Ovary (tissue), 7 donors: ENCODE measurements at regions not wholly inside any gene's neighbourhood (a gene's known extent, or its start where the extent isn't known, plus 50 kb on each side); places are given as distances from the start of the nearest gene placed in this dataset.
A peak's percentile ranks its signal among the peaks of the same experiment; 100 is the strongest.

Source experiments
- DNase-seq, 5 donors: peaks; one replicate each; pipeline ENCODE4 v3.0.0-alpha.2; 2019 to 2020
- H3K27ac ChIP-seq, 2 donors: fragments of 200-600 bp; one replicate each; pipeline versions ENCODE4 v1.5.1 to v1.8.0; 2019 to 2022
- H3K27me3 ChIP-seq: fragments of 200-600 bp; one replicate; pipeline ENCODE4 v1.8.0; 2022
- H3K36me3 ChIP-seq: fragments of 200-600 bp; sonication (generic); one replicate; pipeline ENCODE4 v1.5.1; 2019
- H3K4me1 ChIP-seq: one replicate; pipeline ENCODE4 v1.8.1; 2013; ENCODE audit warnings: mild to moderate bottlenecking, moderate library complexity; ENCODE audit not compliant: insufficient read depth
- H3K4me3 ChIP-seq: fragments of 200-600 bp; sonication (generic); one replicate; pipeline ENCODE4 v1.5.1; 2017
- H3K9me3 ChIP-seq, 2 donors: fragments of 200-600 bp in 1 of 2; sonication (generic) in 1 of 2; one replicate each; pipeline versions ENCODE4 v1.5.1 to v1.8.1; 2013 to 2019; ENCODE audit warnings: mild to moderate bottlenecking in 1 of 2, moderate library complexity in 1 of 2
- EP300 ChIP-seq: sonication (generic); formaldehyde crosslinking; IDR thresholded peaks from one replicate; pipeline ENCODE4 v1.6.1; 2017; ENCODE audit warnings: antibody characterized with exemption
- POLR2A ChIP-seq: fragments of 450-650 bp; IDR thresholded peaks from one replicate; pipeline ENCODE4 v1.6.1; 2017; ENCODE audit warnings: antibody characterized with exemption, mild to moderate bottlenecking, moderate library complexity
- WGBS, 3 donors: extraction: QIAGEN DNeasy Blood & Tissue Kit in 1 of 3; methylation state at CpG; one replicate each; pipeline versions ENCODE4 v1.1.5 to v1.1.7; 2013 to 2017; 5-methylcytosine and 5-hydroxymethylcytosine counted together
- intact Hi-C, 4 donors: fragments of 100-400 bp; cut with DNase I; formaldehyde crosslinking; loops; one replicate each; pipeline versions ENCODE4 v1.11.0 to v1.15.1; 2022 to 2023
- TF ChIP-seq, protein P1 (sequence below), 3 donors: fragments of 450-650 bp in 2 of 3; fragments of 200-600 bp in 1 of 3; IDR thresholded peaks; one replicate each; pipeline versions ENCODE4 v1.5.1 to v1.8.0; 2016 to 2022; ENCODE audit warnings: antibody characterized with exemption in 3 of 3, mild to moderate bottlenecking in 1 of 3
- donor health status: DM: no; HTN: no; CAD: no; lungs with moderate emphysema.
- donor health status: DM: no; HTN: no; CAD: no.
- donor health status: Bipolar disorder and iron deficiency.
- donor health status: DM: no; HTN: no; CAD: no.
- donor health status: DM: yes; HTN: yes; CAD: no.

DNA sequence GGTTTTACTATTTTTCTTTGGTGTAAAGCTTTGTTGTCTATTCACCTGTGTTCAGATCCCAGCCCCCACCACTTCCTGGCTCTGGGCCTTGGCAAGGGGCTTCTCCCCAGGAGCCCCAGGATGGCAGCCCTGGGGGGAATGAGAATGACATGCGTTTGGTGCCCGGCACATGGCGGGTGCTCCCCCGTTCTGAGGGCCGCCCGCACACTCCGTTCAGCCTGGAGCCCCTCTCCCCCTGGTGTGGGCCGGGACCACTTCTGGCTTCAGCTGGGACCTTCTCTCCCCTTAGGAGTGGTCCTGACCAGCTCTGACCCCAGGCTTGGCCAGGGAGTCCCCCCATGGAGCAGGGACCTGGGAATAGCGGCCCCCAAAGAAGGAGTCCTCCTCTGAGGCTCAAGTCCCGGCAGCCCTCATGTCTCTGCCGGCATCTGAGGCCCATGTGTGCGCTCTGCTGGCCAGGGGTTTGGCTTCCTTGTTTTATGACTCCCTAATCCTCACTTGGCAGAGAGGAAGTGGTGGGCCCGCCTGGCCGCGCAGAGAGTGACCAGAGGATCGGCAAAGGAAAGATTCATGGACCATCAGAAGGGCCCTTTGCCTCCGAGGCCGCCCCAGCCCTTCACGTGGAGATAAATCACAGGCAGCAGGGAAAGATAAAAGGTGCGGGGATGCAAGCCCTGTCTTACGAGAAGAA is 57.0 kb upstream of the LMX1B start:
- no peak for DNase-seq
- Histone ChIP-seq H3K4me1 (no peaks in the 10 kb centered on the region), H3K4me3 (no peak overlapping the region), H3K9me3 (no peaks in the 10 kb centered on the region), H3K27ac (no peak overlapping the region), H3K27me3 (no peaks in the 10 kb centered on the region), H3K36me3 (no peaks in the 10 kb centered on the region)
- TF ChIP-seq, protein P1, sequence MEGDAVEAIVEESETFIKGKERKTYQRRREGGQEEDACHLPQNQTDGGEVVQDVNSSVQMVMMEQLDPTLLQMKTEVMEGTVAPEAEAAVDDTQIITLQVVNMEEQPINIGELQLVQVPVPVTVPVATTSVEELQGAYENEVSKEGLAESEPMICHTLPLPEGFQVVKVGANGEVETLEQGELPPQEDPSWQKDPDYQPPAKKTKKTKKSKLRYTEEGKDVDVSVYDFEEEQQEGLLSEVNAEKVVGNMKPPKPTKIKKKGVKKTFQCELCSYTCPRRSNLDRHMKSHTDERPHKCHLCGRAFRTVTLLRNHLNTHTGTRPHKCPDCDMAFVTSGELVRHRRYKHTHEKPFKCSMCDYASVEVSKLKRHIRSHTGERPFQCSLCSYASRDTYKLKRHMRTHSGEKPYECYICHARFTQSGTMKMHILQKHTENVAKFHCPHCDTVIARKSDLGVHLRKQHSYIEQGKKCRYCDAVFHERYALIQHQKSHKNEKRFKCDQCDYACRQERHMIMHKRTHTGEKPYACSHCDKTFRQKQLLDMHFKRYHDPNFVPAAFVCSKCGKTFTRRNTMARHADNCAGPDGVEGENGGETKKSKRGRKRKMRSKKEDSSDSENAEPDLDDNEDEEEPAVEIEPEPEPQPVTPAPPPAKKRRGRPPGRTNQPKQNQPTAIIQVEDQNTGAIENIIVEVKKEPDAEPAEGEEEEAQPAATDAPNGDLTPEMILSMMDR (IDR thresholded peaks at IDR 0.05): no peak
- TF ChIP-seq EP300: no peak
- TF ChIP-seq POLR2A: no peak
- intact Hi-C loops: loop anchor here in 3 of 4 donors (2.0 to 5.0 kb wide), 2 partner anchors 54 to 56 kb away; no protein-coding TSS in a partner anchor
- 56 to 71% (median 70%) methylated on average over 21 of the region's 21 CpGs for WGBS, 3 donors

DNA sequence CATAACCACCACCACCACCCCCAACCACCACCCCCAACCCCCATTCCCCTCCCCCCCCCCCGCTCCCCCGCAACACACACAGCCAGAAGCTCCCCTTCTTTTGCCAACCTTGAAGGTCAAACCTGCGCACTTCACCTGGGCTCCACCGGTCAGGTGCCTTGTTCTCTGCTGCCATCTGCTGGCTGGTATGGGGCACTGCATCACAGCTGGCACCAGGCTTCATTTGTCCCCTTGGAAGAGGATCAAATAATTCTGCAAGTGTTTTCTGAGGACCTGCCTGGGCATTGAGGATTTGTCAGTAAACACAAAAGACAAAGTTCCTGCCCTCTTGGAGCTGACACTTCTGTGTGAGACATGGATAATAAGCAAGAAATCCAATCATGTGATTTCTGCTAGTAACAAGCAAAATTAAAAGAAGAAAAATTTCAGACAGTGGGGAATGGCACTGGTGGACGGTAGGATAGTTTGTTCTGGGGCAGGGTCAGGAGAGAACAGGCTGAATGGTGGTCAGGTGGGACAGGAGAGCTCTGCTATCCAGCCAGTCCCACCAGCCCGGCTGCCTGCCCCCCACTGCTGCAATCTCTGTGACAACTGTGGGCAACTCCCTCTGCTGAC is 55.6 kb upstream of the LMX1B start:
- no peaks in the 10 kb centered on the region for H3K9me3 ChIP-seq
- 5 to 22% (median 9%) methylated on average over 6 of the region's 6 CpGs for WGBS, 3 donors

DNA sequence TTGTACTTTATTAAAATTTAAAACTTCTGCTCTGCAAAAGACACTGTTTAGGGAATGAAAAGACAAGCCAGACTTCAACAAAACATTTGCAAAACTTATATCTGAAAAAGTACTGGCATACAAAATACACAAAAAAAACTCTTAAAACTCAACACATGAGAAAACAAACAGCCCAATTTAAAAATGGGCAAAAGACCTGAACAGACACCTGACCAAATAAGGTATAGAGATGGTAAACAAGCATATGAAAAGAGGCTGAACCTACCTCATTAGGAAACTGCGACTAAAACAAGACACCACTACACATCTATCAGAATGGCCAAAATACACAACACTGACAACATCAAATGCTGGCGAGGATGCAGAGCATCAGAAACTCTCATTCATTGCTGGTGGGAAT is 54.4 kb upstream of the LMX1B start:
- no peak overlapping the region for H3K4me3 ChIP-seq
- WGBS, 3 donors: 88 to 90% (median 88%) methylated on average over 2 of the region's 2 CpGs
- no peak overlapping the region for H3K27ac ChIP-seq
- H3K9me3 ChIP-seq: no peaks in the 10 kb centered on the region
- H3K36me3 ChIP-seq: no peaks in the 10 kb centered on the region
- no peak for DNase-seq
- H3K27me3 ChIP-seq: no peaks in the 10 kb centered on the region
- no peak for TF ChIP-seq EP300
- TF ChIP-seq, protein P1 (IDR thresholded peaks at IDR 0.05): no peak
- no peak for TF ChIP-seq POLR2A
- no peaks in the 10 kb centered on the region for H3K4me1 ChIP-seq
- intact Hi-C loops: loop anchor here in 2 of 4 donors (5.0 kb wide), 1 partner anchor 57 kb away; no protein-coding TSS in a partner anchor

More for the DNA sequence above, 55.6 kb upstream of the LMX1B start:
- no peaks in the 10 kb centered on the region for H3K36me3 ChIP-seq
- intact Hi-C loops: loop anchor here in 2 of 4 donors (5.0 kb wide), 1 partner anchor 56 kb away; no protein-coding TSS in a partner anchor
- no peak overlapping the region for H3K27ac ChIP-seq
- no peak for TF ChIP-seq EP300
- TF ChIP-seq, protein P1 (IDR thresholded peaks at IDR 0.05): peak; percentile 38 to 73 (median 46)
- DNase-seq: peak; percentile 17 to 65 (median 52)
- no peaks in the 10 kb centered on the region for H3K27me3 ChIP-seq
- H3K4me1 ChIP-seq: no peaks in the 10 kb centered on the region
- no peak overlapping the region for H3K4me3 ChIP-seq

DNA sequence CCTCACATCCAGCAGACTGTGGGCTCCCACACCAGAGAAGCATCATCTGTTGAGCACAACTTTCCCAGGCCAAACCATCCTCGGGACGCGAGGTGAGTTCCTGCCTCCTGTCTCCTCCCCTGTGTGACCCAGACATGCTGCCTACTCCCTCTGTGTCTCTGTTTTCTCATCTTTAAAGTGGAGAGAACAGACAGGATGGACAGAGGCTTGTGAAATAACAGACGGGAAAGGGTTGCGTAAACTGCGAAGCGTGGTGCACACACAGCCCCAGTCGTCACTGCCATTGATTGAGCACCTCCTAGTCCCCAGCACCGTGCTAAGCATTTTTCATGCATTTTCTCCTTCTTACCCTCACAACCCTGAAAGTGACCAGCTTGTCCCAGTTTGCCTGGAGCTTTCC is 52.1 kb upstream of the LMX1B start:
- no peak for DNase-seq
- TF ChIP-seq EP300 (no peak), POLR2A (no peak)
- TF ChIP-seq, protein P1 (IDR thresholded peaks at IDR 0.05): no peak
- Histone ChIP-seq H3K4me1 (no peaks in the 10 kb centered on the region), H3K36me3 (no peaks in the 10 kb centered on the region), H3K27ac (no peak overlapping the region), H3K9me3 (no peaks in the 10 kb centered on the region), H3K4me3 (no peak overlapping the region), H3K27me3 (no peaks in the 10 kb centered on the region)
- intact Hi-C loops: loop anchor here in 1 of 4 donors (5.0 kb wide), 1 partner anchor 59 kb away; no protein-coding TSS in a partner anchor
- WGBS, 3 donors: 43 to 48% (median 47%) methylated on average over 9 of the region's 9 CpGs
